ENCODE measurements at regions not wholly inside any gene's neighbourhood (a gene's known extent, or its start where the extent isn't known, plus 50 kb on each side); places are given as distances from the start of the nearest gene placed in this dataset.

- TF ChIP-seq, protein P1, sequence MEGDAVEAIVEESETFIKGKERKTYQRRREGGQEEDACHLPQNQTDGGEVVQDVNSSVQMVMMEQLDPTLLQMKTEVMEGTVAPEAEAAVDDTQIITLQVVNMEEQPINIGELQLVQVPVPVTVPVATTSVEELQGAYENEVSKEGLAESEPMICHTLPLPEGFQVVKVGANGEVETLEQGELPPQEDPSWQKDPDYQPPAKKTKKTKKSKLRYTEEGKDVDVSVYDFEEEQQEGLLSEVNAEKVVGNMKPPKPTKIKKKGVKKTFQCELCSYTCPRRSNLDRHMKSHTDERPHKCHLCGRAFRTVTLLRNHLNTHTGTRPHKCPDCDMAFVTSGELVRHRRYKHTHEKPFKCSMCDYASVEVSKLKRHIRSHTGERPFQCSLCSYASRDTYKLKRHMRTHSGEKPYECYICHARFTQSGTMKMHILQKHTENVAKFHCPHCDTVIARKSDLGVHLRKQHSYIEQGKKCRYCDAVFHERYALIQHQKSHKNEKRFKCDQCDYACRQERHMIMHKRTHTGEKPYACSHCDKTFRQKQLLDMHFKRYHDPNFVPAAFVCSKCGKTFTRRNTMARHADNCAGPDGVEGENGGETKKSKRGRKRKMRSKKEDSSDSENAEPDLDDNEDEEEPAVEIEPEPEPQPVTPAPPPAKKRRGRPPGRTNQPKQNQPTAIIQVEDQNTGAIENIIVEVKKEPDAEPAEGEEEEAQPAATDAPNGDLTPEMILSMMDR (conservative IDR thresholded peaks at IDR 0.05; ENCODE audit: low read length), result no peak
- TF ChIP-seq EZH2phosphoT487 (IDR thresholded peaks at IDR 0.05; ENCODE audit: borderline replicate concordance), result no peak
Measured at GRCh38 chr1:29408831-29409605, 172.7 kb downstream of the PTPRU start.
